H1 (cell line): ENCODE measurements at regions not wholly inside any gene's neighbourhood (a gene's known extent, or its start where the extent isn't known, plus 50 kb on each side); places are given as distances from the start of the nearest gene placed in this dataset.

ENCODE experiments used
- CTCF ChIA-PET: fragments of 300-600 bp; sonication (Branson Sonifier 250); formaldehyde crosslinking; loops from one replicate; lab custom pipeline; 2021; ENCODE audit not compliant: partially characterized antibody; lab: Charles Lee
- POLR2A ChIA-PET: fragments of 300-600 bp; sonication (Branson Sonifier 250); formaldehyde crosslinking; loops from one replicate; lab custom pipeline; 2021; ENCODE audit warnings: inconsistent platforms; ENCODE audit not compliant: partially characterized antibody; lab: Charles Lee
- DNase-seq, 2 experiments: peaks; one replicate each; pipeline versions ENCODE4 v3.0.0 to v3.0.0-alpha.2; 2010 to 2022; ENCODE audit warnings: low spot score in 2 of 2, low read depth in 1 of 2, mixed read lengths in 1 of 2
- FAIRE-seq: peaks from 2 replicates; lab custom pipeline; 2011; peaks lifted over from hg19 to GRCh38; lab: Jason Lieb, UNC
- H2AFZ ChIP-seq: 2 replicates; pipeline ENCODE4 v1.8.1; 2012; ENCODE audit warnings: low read length, inconsistent platforms
- H2AK5ac ChIP-seq: 2 replicates; pipeline ENCODE4 v1.6.1; 2013; ENCODE audit warnings: low read depth, low read length
- H2BK120ac ChIP-seq: replicated peaks from 2 replicates; pipeline ENCODE3; 2013; ENCODE audit warnings: low read depth, low read length, inconsistent platforms
- H2BK12ac ChIP-seq: 2 replicates; pipeline ENCODE4 v1.6.1; 2013; ENCODE audit warnings: low read depth, low read length
- H2BK15ac ChIP-seq: 2 replicates; pipeline ENCODE4 v1.6.1; 2013; ENCODE audit warnings: low read length
- H2BK20ac ChIP-seq: 2 replicates; pipeline ENCODE4 v1.6.1; 2013; ENCODE audit warnings: low read length
- H2BK5ac ChIP-seq: 2 replicates; pipeline ENCODE4 v1.6.1; 2013; ENCODE audit warnings: low read depth, low read length
- H3K14ac ChIP-seq: 2 replicates; pipeline ENCODE4 v1.6.1; 2013; ENCODE audit warnings: inconsistent platforms; ENCODE audit not compliant: insufficient read length
- H3K18ac ChIP-seq: 2 replicates; pipeline ENCODE4 v1.6.1; 2013; ENCODE audit warnings: low read length; ENCODE audit errors: extremely low read depth
- H3K23ac ChIP-seq: 2 replicates; pipeline ENCODE4 v1.6.1; 2013; ENCODE audit warnings: inconsistent platforms; ENCODE audit not compliant: insufficient read length
- H3K23me2 ChIP-seq: 2 replicates; pipeline ENCODE4 v1.6.1; 2013; ENCODE audit warnings: low read depth, low read length
- H3K27ac ChIP-seq: 2 replicates; pipeline ENCODE4 v1.6.1; 2011; ENCODE audit warnings: low read depth, low read length, inconsistent platforms
- H3K27me3 ChIP-seq, 4 experiments: replicated peaks in 1 of 4; 1 replicate in 1 of 4; 2 replicates in 3 of 4; pipeline versions ENCODE4 v1.6.1 to v1.8.1; 2011 to 2013; ENCODE audit warnings: low read length in 3 of 4, mild to moderate bottlenecking in 3 of 4, inconsistent platforms in 2 of 4, mixed read lengths in 2 of 4, moderate library complexity in 1 of 4; ENCODE audit not compliant: control insufficient read depth in 3 of 4, insufficient read depth in 3 of 4; ENCODE audit errors: extremely low read depth in 1 of 4
- H3K36me3 ChIP-seq, 4 experiments: 2 replicates each; pipeline versions ENCODE4 v1.6.1 to v1.8.1; 2011 to 2013; ENCODE audit warnings: mild to moderate bottlenecking in 4 of 4, low read length in 3 of 4, moderate library complexity in 2 of 4, control low read depth in 1 of 4, inconsistent platforms in 1 of 4; ENCODE audit not compliant: insufficient read depth in 4 of 4, control insufficient read depth in 2 of 4
- H3K4ac ChIP-seq: replicated peaks from 2 replicates; pipeline ENCODE3; 2013; ENCODE audit warnings: low read length, low read depth, mixed read lengths, inconsistent platforms; ENCODE audit not compliant: insufficient read length
- H3K4me1 ChIP-seq, 4 experiments: replicated peaks in 1 of 4; 1 replicate in 1 of 4; 2 replicates in 3 of 4; pipeline versions ENCODE4 v1.6.1 to v1.8.1; 2011 to 2013; ENCODE audit warnings: low read length in 3 of 4, inconsistent platforms in 2 of 4, mixed read lengths in 1 of 4; ENCODE audit not compliant: insufficient read depth in 4 of 4, control insufficient read depth in 3 of 4
- H3K4me2 ChIP-seq, 2 experiments: 2 replicates each; pipeline versions ENCODE4 v1.6.1 to v1.8.1; 2011 to 2013; ENCODE audit warnings: low read depth in 2 of 2, low read length in 2 of 2, control low read depth in 1 of 2, inconsistent platforms in 1 of 2, mild to moderate bottlenecking in 1 of 2; ENCODE audit not compliant: insufficient read depth in 1 of 2
- H3K4me3 ChIP-seq, 4 experiments: fragments of 200-600, 300-600 bp in 1 of 4; sonication (generic), shearing (Covaris generic), sonication (Bioruptor Twin) in 1 of 4; 2 replicates each; pipeline versions ENCODE4 v1.5.1 to v1.8.1; 2011 to 2016; ENCODE audit warnings: low read length in 4 of 4, low read depth in 3 of 4, control low read depth in 2 of 4, inconsistent platforms in 2 of 4, mild to moderate bottlenecking in 2 of 4, mixed read lengths in 1 of 4, moderate library complexity in 1 of 4; ENCODE audit not compliant: insufficient read depth in 2 of 4; ENCODE audit errors: extremely low read depth in 1 of 4
- H3K56ac ChIP-seq: replicated peaks from 2 replicates; pipeline ENCODE3; 2013; ENCODE audit warnings: low read depth, mild to moderate bottlenecking, mixed read lengths, low read length, inconsistent platforms; ENCODE audit not compliant: insufficient read length
- H3K79me1 ChIP-seq: 2 replicates; pipeline ENCODE4 v1.6.1; 2013; ENCODE audit warnings: low read depth, low read length, control low read depth
- H3K79me2 ChIP-seq, 2 experiments: 2 replicates each; pipeline versions ENCODE4 v1.6.1 to v1.8.1; 2012 to 2013; ENCODE audit warnings: low read length in 2 of 2, mild to moderate bottlenecking in 2 of 2, inconsistent platforms in 1 of 2; ENCODE audit not compliant: insufficient read depth in 2 of 2, control insufficient read depth in 1 of 2
- H3K9ac ChIP-seq, 4 experiments: replicated peaks in 1 of 4; 1 replicate in 1 of 4; 2 replicates in 3 of 4; pipeline versions ENCODE4 v1.6.1 to v1.8.1; 2011 to 2013; ENCODE audit warnings: low read depth in 3 of 4, low read length in 3 of 4, control low read depth in 2 of 4, mild to moderate bottlenecking in 2 of 4, moderate library complexity in 2 of 4, inconsistent platforms in 1 of 4; ENCODE audit errors: extremely low read depth in 1 of 4
- H3K9me3 ChIP-seq, 2 experiments: 2 replicates each; pipeline versions ENCODE4 v1.6.1 to v1.8.1; 2012 to 2013; ENCODE audit warnings: mild to moderate bottlenecking in 2 of 2, moderate library complexity in 2 of 2, control low read depth in 1 of 2, inconsistent platforms in 1 of 2, low read depth in 1 of 2, low read length in 1 of 2, mixed read lengths in 1 of 2; ENCODE audit not compliant: insufficient read depth in 2 of 2
- H4K20me1 ChIP-seq, 2 experiments: replicated peaks in 1 of 2; 2 replicates each; pipeline versions ENCODE3 to v1.8.1; 2011 to 2013; ENCODE audit warnings: inconsistent platforms in 2 of 2, low read length in 2 of 2, mild to moderate bottlenecking in 1 of 2; ENCODE audit not compliant: insufficient read depth in 2 of 2, control insufficient read depth in 1 of 2
- H4K5ac ChIP-seq: 2 replicates; pipeline ENCODE4 v1.6.1; 2013; ENCODE audit warnings: low read length, low read depth, mixed read lengths, inconsistent platforms; ENCODE audit not compliant: insufficient read length
- H4K8ac ChIP-seq: 2 replicates; pipeline ENCODE4 v1.8.0; 2013; ENCODE audit warnings: mild to moderate bottlenecking, moderate library complexity, low read length, inconsistent platforms; ENCODE audit not compliant: insufficient read depth; ENCODE audit errors: extremely low read depth
- H4K91ac ChIP-seq: replicated peaks from 2 replicates; pipeline ENCODE3; 2013; ENCODE audit warnings: low read length, mixed read lengths, inconsistent platforms; ENCODE audit not compliant: insufficient read length
- CHD2 ChIP-seq: IDR thresholded peaks from 2 replicates; pipeline ENCODE4 v1.6.1; 2012; ENCODE audit warnings: low read length, improper control_type of control experiment
- CREB1 ChIP-seq: IDR thresholded peaks from 2 replicates; pipeline ENCODE4 v1.6.1; 2012; ENCODE audit warnings: inconsistent platforms
- JUND ChIP-seq: IDR thresholded peaks from 2 replicates; pipeline ENCODE4 v1.6.1; 2011; ENCODE audit warnings: mild to moderate bottlenecking, improper control_type of control experiment, low read length
- SP1 ChIP-seq: IDR thresholded peaks from 2 replicates; pipeline ENCODE4 v1.6.1; 2011; ENCODE audit warnings: low read depth, low read length
- TEAD4 ChIP-seq: IDR thresholded peaks from 2 replicates; pipeline ENCODE4 v1.6.1; 2012; ENCODE audit warnings: low read depth, low read length, inconsistent platforms, mixed read lengths
- WGBS, 2 experiments: shearing (Covaris generic) in 1 of 2; methylation state at CpG; one replicate each; pipeline versions ENCODE4 v1.1.6 to v1.1.7; 2013 to 2015; ENCODE audit warnings: low lambda C conversion rate in 2 of 2, mixed read lengths in 2 of 2, inconsistent platforms in 1 of 2, low coverage in 1 of 2, missing lambda C conversion rate in 1 of 2; ENCODE audit not compliant: insufficient replicate concordance in 2 of 2, insufficient coverage in 1 of 2, insufficient read length in 1 of 2; ENCODE audit errors: extremely low coverage in 1 of 2, missing lambda C conversion rate in 1 of 2; 5-methylcytosine and 5-hydroxymethylcytosine counted together

GRCh38 chr15:69862540-69862939 is 235.2 kb downstream of the TLE3 start:
- H3K4me2 ChIP-seq = no peak overlapping the region
- no peak overlapping the region for H4K5ac ChIP-seq
- H2BK15ac ChIP-seq = no peak overlapping the region
- ChIA-PET POLR2A (no interaction called here), CTCF (interaction anchor here (0.6 to 1.3 kb wide), 4 partner anchors 135 to 271 kb away, joined by 3 to 4 read pairs (median 3); no protein-coding TSS in a partner anchor)
- no peaks in the 10 kb centered on the region for H3K79me2 ChIP-seq
- H2BK12ac ChIP-seq = no peak overlapping the region
- no peak overlapping the region for H2BK120ac ChIP-seq
- H3K27ac ChIP-seq = no peak overlapping the region
- no peaks in the 10 kb centered on the region for H3K23me2 ChIP-seq
- no peak overlapping the region for H2BK5ac ChIP-seq
- no peak overlapping the region for H3K14ac ChIP-seq
- no peak overlapping the region for H2AFZ ChIP-seq
- H2AK5ac ChIP-seq = no peak overlapping the region
- no peak overlapping the region for H4K8ac ChIP-seq
- no peaks in the 10 kb centered on the region for H3K9me3 ChIP-seq
- H4K20me1 ChIP-seq = no peaks in the 10 kb centered on the region
- no peak overlapping the region for H3K4ac ChIP-seq
- FAIRE-seq (no peak), DNase-seq (no peak)
- H3K9ac ChIP-seq = no peak overlapping the region
- no peak overlapping the region for H4K91ac ChIP-seq
- TF ChIP-seq CHD2 (no peak), TEAD4 (no peak), SP1 (no peak), JUND (no peak), CREB1 (no peak)
- no peaks in the 10 kb centered on the region for H3K79me1 ChIP-seq
- no peaks in the 10 kb centered on the region; a peak in 1 of 7 replicates for H3K27me3 ChIP-seq
- H3K4me1 ChIP-seq = peaks cover 0 to 4% (median 0%) of the 10 kb centered on the region in 4 experiments; a peak in 1 of 7 replicates
- H2BK20ac ChIP-seq = no peak overlapping the region
- H3K4me3 ChIP-seq = no peak overlapping the region
- no peaks in the 10 kb centered on the region for H3K36me3 ChIP-seq
- H3K18ac ChIP-seq = no peak overlapping the region
- H3K56ac ChIP-seq = no peak overlapping the region
- no peak overlapping the region for H3K23ac ChIP-seq
- WGBS, 2 experiments = 92% methylated on average over 4 of the region's 4 CpGs; no CpG with 5 or more reads in 1 of the 2 experiments
